K562 (cell line): ENCODE measurements at regions not wholly inside any gene's neighbourhood (a gene's known extent, or its start where the extent isn't known, plus 50 kb on each side); places are given as distances from the start of the nearest gene placed in this dataset.

Experiments
- ATAC-seq: fragments of 200-7000 bp; cut with Tn5 transposase; 3 replicates; pipeline ENCODE4 v1.9.1; 2020; ENCODE audit warnings: moderate library complexity
- BruUV-seq: library from RNA; stranded (reverse); fragments of 400-500 nt; replicated peaks from 2 replicates; lab custom pipeline; 2021; lab: Mats Ljungman, UMichigan
- CTCF ChIA-PET: fragments of 300-600 bp; formaldehyde crosslinking; extraction: SDS; loops from one replicate; lab custom pipeline; 2021; ENCODE audit warnings: low intra/inter-chr PET ratio; lab: Yijun Ruan, JAX
- POLR2A ChIA-PET: fragments of 300-600, 350-650 bp; sonication (Branson Sonifier 250); formaldehyde crosslinking; extraction: SDS; loops from one replicate; lab custom pipeline; 2021; ENCODE audit warnings: antibody characterized with exemption, inconsistent platforms; lab: Yijun Ruan, JAX
- DNase-seq, 4 experiments: peaks; one replicate each; pipeline versions ENCODE4 v3.0.0 to v3.0.0-alpha.2; 2011 to 2018; ENCODE audit warnings: low spot score in 3 of 4, mixed read lengths in 3 of 4; ENCODE audit errors: extremely low read depth in 1 of 4
- FAIRE-seq: peaks from 2 replicates; lab custom pipeline; 2011; peaks lifted over from hg19 to GRCh38; lab: Jason Lieb, UNC
- H2AFZ ChIP-seq: 2 replicates; pipeline ENCODE4 v1.6.0; 2011; ENCODE audit warnings: low read depth, low read length, control low read depth, inconsistent platforms
- H3K27ac ChIP-seq: fragments of 200-600 bp; 3 replicates; pipeline ENCODE4 v1.8.0; 2011; ENCODE audit warnings: low read depth, mild to moderate bottlenecking, control low read depth, inconsistent platforms, low read length, moderate library complexity, mixed read lengths; ENCODE audit errors: extremely low read depth
- H3K27me3 ChIP-seq, 2 experiments: fragments of 300-600 bp in 1 of 2; 2 replicates in 1 of 2; 3 replicates in 1 of 2; pipeline versions ENCODE4 v1.6.0 to v1.8.0; 2011; ENCODE audit warnings: inconsistent platforms in 2 of 2, low read length in 2 of 2, mild to moderate bottlenecking in 1 of 2, mixed read lengths in 1 of 2, moderate library complexity in 1 of 2; ENCODE audit not compliant: control insufficient read depth in 2 of 2, insufficient read depth in 2 of 2
- H3K36me3 ChIP-seq: fragments of 300-600 bp; 3 replicates; pipeline ENCODE4 v1.8.0; 2011; ENCODE audit warnings: mild to moderate bottlenecking, low read length, inconsistent platforms; ENCODE audit not compliant: control insufficient read depth, insufficient read depth
- H3K4me1 ChIP-seq, 2 experiments: fragments of 200-600 bp in 1 of 2; replicated peaks in 1 of 2; 2 replicates in 1 of 2; 3 replicates in 1 of 2; pipeline versions ENCODE4 v1.5.1 to v1.8.0; 2011; ENCODE audit warnings: inconsistent platforms in 2 of 2, low read length in 2 of 2, mild to moderate bottlenecking in 1 of 2, mixed read lengths in 1 of 2, moderate library complexity in 1 of 2; ENCODE audit not compliant: control insufficient read depth in 2 of 2, insufficient read depth in 2 of 2
- H3K4me2 ChIP-seq: 2 replicates; pipeline ENCODE4 v1.6.1; 2011; ENCODE audit warnings: low read length, control low read depth, inconsistent platforms, mixed read lengths; ENCODE audit not compliant: insufficient read depth
- H3K4me3 ChIP-seq: fragments of 200-600 bp; sonication (generic), shearing (Covaris generic); 2 replicates; pipeline ENCODE4 v1.5.1; 2016; ENCODE audit warnings: control low read depth, inconsistent platforms
- H3K79me2 ChIP-seq: fragments of 200-600 bp; 3 replicates; pipeline ENCODE4 v1.8.0; 2011; ENCODE audit warnings: low read length, inconsistent platforms; ENCODE audit not compliant: control insufficient read depth, insufficient read depth
- H3K9ac ChIP-seq, 2 experiments: 2 replicates each; pipeline versions ENCODE4 v1.6.0 to v1.6.1; 2011; ENCODE audit warnings: low read depth in 2 of 2, low read length in 2 of 2, control low read depth in 1 of 2, inconsistent platforms in 1 of 2, mild to moderate bottlenecking in 1 of 2, mixed read lengths in 1 of 2; ENCODE audit not compliant: insufficient read depth in 1 of 2
- H3K9me1 ChIP-seq: one replicate; pipeline ENCODE4 v1.6.0; 2011; ENCODE audit warnings: inconsistent platforms, mild to moderate bottlenecking, low read length, moderate library complexity; ENCODE audit not compliant: control insufficient read depth, insufficient read depth
- H3K9me3 ChIP-seq: replicated peaks from 2 replicates; pipeline ENCODE4 v1.5.1; 2011; ENCODE audit warnings: low read depth, low read length, inconsistent platforms; ENCODE audit not compliant: control insufficient read depth, insufficient read depth
- H4K20me1 ChIP-seq: replicated peaks from 2 replicates; pipeline ENCODE4 v1.6.1; 2011; ENCODE audit warnings: low read length, inconsistent platforms, mixed read lengths; ENCODE audit not compliant: control insufficient read depth, insufficient read depth
- CBX5 ChIP-seq: IDR thresholded peaks from 2 replicates; pipeline ENCODE4 v1.6.1; 2014; ENCODE audit warnings: low read depth, borderline replicate concordance
- ETV1 ChIP-seq: fragments of 450-650 bp; conservative IDR thresholded peaks from 2 replicates; pipeline ENCODE4 v1.6.1; 2016; ENCODE audit warnings: missing genetic modification characterization, control low read depth, low read depth, missing compliant biosample characterization
- POU5F1 ChIP-seq: fragments of 150-350 bp; IDR thresholded peaks from 2 replicates; pipeline ENCODE4 v1.6.1; 2014; ENCODE audit warnings: borderline replicate concordance, low read length, low read depth, mild to moderate bottlenecking; ENCODE audit not compliant: partially characterized antibody
- RBFOX2 ChIP-seq: fragments of 200-400 bp; formaldehyde crosslinking; IDR thresholded peaks from 2 replicates; pipeline ENCODE4 v1.6.1; 2017; ENCODE audit warnings: low read depth, mild to moderate bottlenecking, low read length, moderate library complexity
- SAP30 ChIP-seq: fragments of 200-600 bp; sonication (generic); IDR thresholded peaks from 2 replicates; pipeline ENCODE4 v1.6.1; 2012; ENCODE audit warnings: borderline replicate concordance, low read depth, mild to moderate bottlenecking, moderate library complexity, low read length, control low read depth, inconsistent platforms; ENCODE audit not compliant: insufficient read depth, poor library complexity, severe bottlenecking
- SREBF1 ChIP-seq: fragments of 150-350 bp; IDR thresholded peaks from 2 replicates; pipeline ENCODE4 v1.6.1; 2014; ENCODE audit warnings: antibody characterized with exemption, low read depth, low read length, borderline replicate concordance
- TRIM24 ChIP-seq, 2 experiments: fragments of 450-650 bp; IDR thresholded peaks; 2 replicates each; pipeline ENCODE4 v1.6.1; 2016
- ZFPM2 ChIP-seq: fragments of 250-450 bp; sonication (Bioruptor Pico); IDR thresholded peaks from 2 replicates; pipeline ENCODE4 v1.5.1; 2022; ENCODE audit warnings: mild to moderate bottlenecking
- ZNF780A ChIP-seq: fragments of 250-450 bp; sonication (Bioruptor Pico); IDR thresholded peaks from 2 replicates; pipeline ENCODE4 v1.5.0; 2021; ENCODE audit warnings: mild to moderate bottlenecking
- whole genome bisulfite sequencing: fragments of 100-300 bp; shearing (Covaris generic); methylation state at CpG from one replicate; pipeline ENCODE4 v1.1.6; 2016; ENCODE audit warnings: low coverage, mixed read lengths; ENCODE audit not compliant: insufficient coverage; ENCODE audit errors: missing lambda C conversion rate; 5-methylcytosine and 5-hydroxymethylcytosine counted together
- in situ Hi-C: fragments of 300-500 bp; cut with MboI; formaldehyde crosslinking; loops from 4 replicates; pipeline ENCODE4 v1.15.0; 2018; ENCODE audit warnings: inconsistent platforms, mixed read lengths
- intact Hi-C: fragments of 100-400 bp; cut with micrococcal nuclease; formaldehyde crosslinking; loops from 2 replicates; pipeline ENCODE4 v1.14.2; 2022
- TF ChIP-seq, protein P1 (sequence below): fragments of 250-450 bp; sonication (Bioruptor Pico); IDR thresholded peaks from 2 replicates; pipeline ENCODE4 v1.5.1; 2021; ENCODE audit warnings: mild to moderate bottlenecking
- TF ChIP-seq, protein P2 (sequence below): fragments of 450-650 bp; IDR thresholded peaks from 2 replicates; pipeline ENCODE4 v1.6.1; 2016; ENCODE audit warnings: missing biosample characterization, missing genetic modification characterization
- TF ChIP-seq, protein P3 (sequence below): fragments of 450-650 bp; formaldehyde crosslinking; IDR thresholded peaks from 2 replicates; pipeline ENCODE4 v1.4.0; 2022; ENCODE audit warnings: mild to moderate bottlenecking, moderate library complexity
- TF ChIP-seq, protein P4 (sequence below): fragments of 250-450 bp; sonication (Bioruptor Pico); IDR thresholded peaks from 2 replicates; pipeline ENCODE4 v1.5.0; 2021; ENCODE audit warnings: mild to moderate bottlenecking, moderate library complexity

DNA sequence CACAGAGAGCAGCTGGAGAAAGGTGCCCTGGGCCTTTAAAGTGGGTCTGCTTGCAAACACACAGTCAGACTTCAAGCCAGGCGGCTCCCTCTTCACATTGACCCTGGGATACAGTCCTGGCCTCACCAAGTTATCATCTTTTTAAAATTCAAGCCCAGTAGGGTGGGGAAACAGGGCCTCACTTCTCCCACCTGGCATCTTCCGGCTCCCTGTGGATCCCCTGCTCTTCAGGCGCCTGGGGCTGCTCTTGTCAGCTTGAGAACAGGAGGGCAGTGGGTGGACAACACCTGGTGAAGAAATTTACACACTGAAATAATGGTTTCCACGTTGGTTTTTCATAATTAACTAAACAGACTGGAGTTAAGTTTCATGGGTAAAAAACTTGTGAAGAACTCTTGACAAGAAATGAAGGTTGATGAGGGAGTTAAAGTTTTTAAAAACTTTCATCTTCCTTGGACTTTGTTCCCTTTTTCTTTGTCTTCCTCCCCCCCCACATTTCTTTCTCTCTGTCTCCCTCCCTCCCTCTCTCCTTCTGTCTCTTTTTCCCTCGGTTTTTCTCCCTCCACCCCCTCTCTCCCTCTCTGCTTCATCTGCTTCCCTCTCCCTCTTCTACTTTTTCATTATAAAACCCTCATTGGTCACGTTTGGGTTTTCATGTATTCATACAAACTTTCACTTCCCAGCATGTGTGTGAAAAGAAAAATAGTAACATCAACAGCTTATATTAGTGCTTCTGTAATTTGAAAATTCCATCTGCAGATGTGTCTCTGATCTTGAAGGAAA lies 219.6 kb downstream of the DMRT2 start:
- Histone ChIP-seq H3K9me3 (no peaks in the 10 kb centered on the region), H3K9ac (no peak overlapping the region), H4K20me1 (no peaks in the 10 kb centered on the region), H3K4me1 (no peaks in the 10 kb centered on the region), H3K4me2 (no peak overlapping the region), H3K36me3 (no peaks in the 10 kb centered on the region), H3K79me2 (no peaks in the 10 kb centered on the region), H3K27me3 (no peaks in the 10 kb centered on the region), H3K4me3 (no peak overlapping the region), H2AFZ (no peak overlapping the region), H3K27ac (no peak overlapping the region), H3K9me1 (no peaks in the 10 kb centered on the region)
- no TSS peak for BruUV-seq
- in situ Hi-C loops (no loop called here), intact Hi-C loops (no loop called here)
- WGBS, result 0% methylated on average over 2 of the region's 6 CpGs
- DNase-seq, result no peak
- no peak for ATAC-seq
- POLR2A ChIA-PET, result no interaction called here
- CTCF ChIA-PET, result no interaction called here
- TF ChIP-seq, protein P1, sequence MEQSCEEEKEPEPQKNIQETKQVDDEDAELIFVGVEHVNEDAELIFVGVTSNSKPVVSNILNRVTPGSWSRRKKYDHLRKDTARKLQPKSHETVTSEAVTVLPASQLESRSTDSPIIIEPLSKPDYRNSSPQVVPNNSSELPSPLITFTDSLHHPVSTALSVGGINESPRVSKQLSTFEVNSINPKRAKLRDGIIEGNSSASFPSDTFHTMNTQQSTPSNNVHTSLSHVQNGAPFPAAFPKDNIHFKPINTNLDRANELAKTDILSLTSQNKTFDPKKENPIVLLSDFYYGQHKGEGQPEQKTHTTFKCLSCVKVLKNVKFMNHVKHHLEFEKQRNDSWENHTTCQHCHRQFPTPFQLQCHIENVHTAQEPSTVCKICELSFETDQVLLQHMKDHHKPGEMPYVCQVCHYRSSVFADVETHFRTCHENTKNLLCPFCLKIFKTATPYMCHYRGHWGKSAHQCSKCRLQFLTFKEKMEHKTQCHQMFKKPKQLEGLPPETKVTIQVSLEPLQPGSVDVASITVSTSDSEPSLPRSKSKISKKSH, result no peak
- TF ChIP-seq RBFOX2 (no peak), ETV1 (no peak), POU5F1 (no peak), TRIM24 (IDR thresholded peaks at IDR 0.05) (no peak), SAP30 (no peak), CBX5 (no peak), SREBF1 (no peak), ZNF780A (CRISPR knock-in tag) (no peak), ZFPM2 (CRISPR knock-in tag) (no peak)
- TF ChIP-seq, protein P2, sequence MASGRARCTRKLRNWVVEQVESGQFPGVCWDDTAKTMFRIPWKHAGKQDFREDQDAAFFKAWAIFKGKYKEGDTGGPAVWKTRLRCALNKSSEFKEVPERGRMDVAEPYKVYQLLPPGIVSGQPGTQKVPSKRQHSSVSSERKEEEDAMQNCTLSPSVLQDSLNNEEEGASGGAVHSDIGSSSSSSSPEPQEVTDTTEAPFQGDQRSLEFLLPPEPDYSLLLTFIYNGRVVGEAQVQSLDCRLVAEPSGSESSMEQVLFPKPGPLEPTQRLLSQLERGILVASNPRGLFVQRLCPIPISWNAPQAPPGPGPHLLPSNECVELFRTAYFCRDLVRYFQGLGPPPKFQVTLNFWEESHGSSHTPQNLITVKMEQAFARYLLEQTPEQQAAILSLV (tag), result no peak
- TF ChIP-seq, protein P3, sequence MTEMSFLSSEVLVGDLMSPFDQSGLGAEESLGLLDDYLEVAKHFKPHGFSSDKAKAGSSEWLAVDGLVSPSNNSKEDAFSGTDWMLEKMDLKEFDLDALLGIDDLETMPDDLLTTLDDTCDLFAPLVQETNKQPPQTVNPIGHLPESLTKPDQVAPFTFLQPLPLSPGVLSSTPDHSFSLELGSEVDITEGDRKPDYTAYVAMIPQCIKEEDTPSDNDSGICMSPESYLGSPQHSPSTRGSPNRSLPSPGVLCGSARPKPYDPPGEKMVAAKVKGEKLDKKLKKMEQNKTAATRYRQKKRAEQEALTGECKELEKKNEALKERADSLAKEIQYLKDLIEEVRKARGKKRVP, result no peak
- TF ChIP-seq, protein P4, sequence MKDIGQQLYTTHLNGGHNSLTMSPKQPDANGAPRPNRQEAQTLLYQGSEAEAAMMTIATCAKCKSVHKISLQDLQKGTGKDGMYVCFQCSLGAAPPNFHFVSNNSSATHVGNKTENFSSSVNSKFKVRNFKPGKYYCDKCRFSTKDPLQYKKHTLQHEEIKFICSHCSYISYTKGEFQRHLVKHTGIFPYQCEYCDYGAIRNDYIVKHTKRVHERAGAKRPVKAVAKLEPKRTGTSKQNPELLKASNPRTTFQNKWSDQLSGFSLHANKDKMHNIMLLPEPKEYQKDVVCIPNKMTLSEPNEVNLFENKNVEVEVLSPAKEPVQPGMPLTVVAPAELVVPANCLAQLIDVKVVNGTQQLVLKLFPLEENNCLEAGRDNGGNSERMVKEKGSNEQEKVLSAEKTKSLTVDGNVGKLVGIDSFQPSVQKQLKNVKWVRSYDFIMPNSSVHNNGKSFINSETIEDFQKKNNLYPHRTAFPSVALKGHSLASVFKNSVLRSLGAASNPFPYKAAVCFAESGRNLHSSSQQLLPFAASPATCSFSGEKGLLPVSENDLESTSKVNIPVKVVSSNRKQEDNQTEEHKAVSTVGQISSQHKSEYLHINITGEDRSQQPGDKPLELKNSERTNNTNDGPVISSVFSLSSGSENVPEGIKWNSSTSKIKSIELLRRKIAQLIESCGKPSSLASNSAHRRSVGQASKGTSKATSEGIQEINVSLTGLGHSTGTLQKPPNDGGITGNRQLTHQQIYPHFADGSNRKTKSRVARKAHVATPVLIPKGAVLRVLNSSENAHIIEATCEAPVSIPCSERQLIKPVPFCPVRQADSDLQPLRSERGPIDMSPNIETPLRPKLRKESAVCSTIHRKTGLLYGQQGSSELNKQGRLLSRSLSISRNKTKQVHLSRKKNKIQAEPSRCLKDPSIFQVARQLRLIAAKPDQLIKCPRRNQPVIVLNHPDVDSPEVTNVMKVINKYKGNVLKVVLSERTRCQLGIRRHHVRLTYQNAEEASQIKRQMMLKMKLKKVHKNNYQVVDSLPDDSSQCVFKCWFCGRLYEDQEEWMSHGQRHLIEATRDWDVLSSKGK (CRISPR knock-in tag), result no peak
- no peak for FAIRE-seq
